DMS153 treated with DMSO at 0.1 percent for 48 hours (cell line): ENCODE measurements at regions not wholly inside any gene's neighbourhood (a gene's known extent, or its start where the extent isn't known, plus 50 kb on each side); places are given as distances from the start of the nearest gene placed in this dataset.
"Not testable (repeated sequence)": the region's sequence is repeated elsewhere in the genome, so short reads cannot be mapped to it uniquely, and the experiment has no call there.

Experiments used
- DNase-seq: peaks from one replicate; lab custom pipeline; 2025; ENCODE audit not compliant: unreplicated experiment; lab: John Stamatoyannopoulos, UW

DNA sequence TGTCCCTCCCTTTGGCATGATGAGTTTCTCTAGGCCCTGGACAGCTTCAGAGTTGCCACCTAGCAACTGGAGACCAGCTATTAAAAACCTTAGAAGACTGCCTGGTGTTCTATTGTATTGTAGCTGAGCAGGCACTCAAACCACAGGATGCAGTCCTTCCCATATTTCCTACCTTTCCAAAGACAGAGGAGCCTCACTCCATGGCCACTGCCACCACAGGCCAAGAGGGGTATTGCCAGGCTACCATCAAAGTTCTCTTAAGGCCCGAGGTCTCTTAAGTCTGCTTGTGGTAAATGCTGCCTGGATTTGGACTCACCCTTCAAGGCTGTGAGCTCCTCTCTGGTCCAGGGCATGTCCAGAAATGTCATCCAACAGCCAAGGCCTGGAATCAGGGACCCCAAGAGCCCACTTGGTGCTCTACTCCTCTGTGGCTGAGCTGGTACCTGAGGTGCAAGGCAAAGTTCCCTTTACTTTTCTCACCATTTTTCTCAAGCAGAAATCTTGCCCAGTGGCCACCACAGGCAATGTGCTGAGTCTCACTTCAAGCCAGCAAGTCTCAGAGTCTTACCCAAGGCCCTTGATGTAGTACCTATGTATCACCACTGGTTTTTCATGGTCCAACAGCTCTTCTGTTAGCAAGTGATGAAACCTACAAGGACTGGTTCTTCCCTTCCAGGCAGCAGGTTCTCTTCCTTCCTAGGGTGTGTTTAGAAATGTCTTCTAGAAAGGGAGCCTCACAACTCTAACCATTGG, 269.4 kb downstream of the AMY1C start:
- no peak for DNase-seq

DNA sequence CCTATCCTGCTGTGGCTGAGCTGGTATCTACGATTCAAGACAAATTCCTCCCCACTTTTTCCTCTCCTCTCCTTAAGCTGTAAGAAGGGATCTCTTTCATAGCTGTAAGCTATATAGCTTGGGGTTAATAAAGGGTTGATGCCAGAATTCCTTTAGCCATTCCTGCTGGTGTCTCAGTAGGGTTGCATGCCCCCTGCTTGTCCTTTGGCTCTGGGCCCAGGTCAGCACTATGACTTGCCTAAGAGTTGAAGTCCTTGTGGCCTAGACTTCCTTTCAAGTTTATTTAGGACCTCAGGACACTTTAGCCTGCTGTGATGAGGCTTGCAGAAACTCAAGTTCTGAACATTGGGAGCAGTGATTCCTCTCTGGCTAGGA, 270.0 kb downstream of the AMY1C start:
- no peak for DNase-seq

DNA sequence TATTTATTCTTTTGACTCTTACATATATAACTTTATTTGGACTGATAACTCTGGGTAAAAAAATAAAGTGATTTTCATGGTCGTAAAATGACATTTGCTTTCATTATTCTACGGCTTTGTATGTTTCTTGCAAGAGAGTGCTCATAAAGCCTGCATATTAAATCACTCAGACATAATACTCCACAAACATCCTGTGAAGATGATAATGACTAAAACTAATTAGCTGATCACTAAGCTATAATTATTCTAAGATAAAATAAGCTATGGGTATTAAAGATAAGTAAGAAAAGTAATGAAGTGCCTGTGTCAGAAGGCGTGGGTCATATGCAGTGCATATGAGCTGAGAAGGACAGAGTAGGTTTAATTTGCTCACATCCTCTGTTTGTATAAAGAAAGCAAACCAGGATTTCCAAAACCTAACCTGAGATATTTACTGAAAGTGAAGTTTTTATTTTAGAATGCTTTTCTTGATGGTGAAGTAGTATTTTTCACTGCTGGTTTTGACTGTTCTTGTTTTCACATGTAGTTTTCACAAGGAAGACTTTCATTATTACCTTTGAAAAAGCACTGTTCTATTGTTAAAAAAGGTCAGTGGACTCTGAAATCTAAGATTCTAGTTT, 278.8 kb downstream of the AMY1C start:
- no peak for DNase-seq

DNA sequence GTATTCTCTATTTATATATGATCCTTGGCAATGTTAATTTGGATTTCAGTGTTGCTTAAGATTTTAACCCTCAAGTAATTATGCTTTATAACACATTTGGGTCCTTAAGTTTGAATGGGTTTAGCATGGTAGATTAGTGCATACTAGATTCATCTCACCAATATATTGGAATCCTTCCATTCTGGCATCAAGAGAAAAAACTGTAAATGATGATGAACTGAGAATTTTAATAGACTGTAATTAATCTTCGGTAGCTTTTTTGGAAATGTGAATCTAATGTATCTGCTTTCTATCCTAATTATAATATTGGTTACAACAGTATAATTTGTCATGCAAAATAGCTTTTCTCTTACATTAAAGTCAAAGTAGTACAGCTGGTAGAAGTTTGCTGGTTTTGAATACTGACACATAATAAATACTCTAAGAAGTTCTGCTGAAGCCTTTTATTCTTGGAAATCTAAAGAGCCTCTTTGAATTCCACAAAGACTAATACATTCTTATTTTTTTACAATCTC, 279.8 kb downstream of the AMY1C start:
- DNase-seq, result no peak

DNA sequence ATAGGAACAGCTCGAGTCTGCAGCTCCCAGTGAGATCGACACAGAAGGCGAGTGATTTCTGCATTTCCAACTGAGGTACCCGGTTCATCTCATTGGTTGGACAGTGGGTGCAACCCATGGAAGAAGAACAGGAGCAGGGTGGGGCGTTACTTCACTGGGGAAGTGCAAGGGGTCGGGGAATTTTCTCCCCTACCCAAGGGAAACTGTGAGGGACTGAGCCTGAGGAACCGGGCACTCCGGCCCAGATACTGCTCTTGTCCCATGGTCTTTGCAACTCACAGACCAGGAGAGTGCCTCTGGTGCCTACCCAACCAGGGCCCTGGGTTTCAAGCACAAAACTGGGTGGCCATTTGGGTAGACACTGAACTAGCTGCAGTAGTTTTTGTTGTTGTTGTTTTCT, 307.1 kb downstream of the AMY1C start:
- DNase-seq, result no peak

DNA sequence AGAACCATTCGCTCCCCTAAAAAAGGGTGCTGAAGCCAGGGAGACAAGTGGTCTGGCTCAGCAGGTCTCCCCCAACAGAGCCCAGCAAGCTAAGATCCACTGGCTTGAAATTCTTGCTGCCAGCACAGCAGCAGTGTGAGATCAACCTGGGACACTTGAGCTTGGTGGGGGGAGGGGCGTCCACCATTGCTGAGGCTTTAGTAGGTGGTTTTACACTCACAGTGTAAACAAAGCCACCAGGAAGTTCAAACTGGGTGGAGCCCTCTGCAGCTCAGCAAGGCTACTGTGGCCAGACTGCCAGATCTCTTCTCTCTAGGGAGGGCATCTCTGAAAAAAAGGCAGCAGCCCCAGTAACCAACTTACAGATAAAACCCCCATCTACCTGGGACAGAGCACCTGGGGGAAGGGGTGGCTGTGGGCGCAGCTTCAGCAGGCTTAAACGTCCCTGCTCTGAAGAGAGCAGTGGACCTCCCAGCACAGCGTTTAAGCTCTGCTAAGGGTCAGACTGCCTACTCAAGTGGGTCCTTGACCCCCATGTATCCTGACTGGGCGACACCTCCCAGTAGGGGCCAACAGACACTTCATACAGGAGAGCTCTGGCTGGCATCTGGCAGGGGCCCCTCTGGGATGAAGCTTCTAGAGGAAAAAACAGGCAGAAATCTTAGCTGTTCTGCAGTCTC, 307.7 kb downstream of the AMY1C start:
- peak; percentile 47 for DNase-seq

DNA sequence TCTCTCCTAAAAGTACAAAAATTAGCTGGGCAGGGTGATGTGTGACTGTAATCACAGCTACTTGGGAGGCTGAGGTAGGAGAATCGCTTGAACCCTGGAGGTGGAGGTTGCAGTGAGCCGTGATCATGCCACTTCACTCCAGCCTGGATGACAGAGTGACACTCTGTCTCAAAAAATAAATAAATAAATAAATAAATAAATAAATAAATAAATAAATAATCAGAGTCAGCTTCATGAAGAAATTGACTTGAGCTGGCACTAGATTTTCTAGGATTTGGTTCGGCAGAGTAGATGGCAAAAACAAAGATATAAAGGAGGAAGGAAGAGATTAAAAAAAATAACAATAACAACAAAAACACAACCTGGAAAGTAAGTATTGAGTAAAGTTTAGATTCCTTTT, 311.9 kb downstream of the AMY1C start:
- DNase-seq, result not testable (repeated sequence)

DNA sequence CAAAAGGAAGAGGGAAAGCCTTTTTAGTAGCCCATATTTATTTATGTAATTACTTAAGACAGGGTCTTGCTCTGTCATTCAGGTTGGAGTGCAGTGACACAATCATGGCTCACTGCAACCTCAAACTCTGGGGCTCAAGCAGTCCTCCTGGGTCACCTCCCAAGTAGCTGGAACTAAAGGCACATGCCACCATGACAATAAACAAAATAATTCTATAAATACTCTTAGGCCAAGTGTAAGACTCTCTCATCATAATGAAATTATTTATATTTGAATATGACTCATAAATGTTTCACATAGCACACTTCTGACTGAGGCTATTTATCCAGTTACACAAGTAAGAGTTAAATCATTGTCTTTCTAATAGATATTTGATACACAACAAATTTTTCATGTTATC, 314.7 kb downstream of the AMY1C start:
- DNase-seq, result no peak

DNA sequence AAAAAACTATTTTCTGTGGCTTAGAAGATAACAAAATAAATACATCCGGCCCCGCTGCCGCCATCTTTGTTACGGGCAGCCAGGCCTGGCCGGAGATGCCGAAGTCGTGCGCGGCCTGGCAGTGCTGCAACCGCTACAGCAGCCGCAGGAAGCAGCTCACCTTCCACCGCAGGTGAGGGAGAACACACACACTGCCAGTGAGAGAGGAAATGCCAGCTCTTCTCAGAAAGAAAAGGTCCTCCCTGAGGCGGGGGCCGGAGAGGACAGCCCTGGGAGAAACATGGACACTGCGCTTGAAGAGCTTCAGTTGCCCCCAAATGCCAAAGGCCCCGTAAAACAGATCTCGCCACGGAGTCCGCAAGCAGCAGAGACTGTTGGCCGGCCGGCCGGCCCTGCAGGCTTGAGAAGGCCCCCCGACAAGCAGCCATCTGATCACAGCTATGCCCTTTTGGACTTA, 323.2 kb downstream of the AMY1C start:
- DNase-seq, result no peak

DNA sequence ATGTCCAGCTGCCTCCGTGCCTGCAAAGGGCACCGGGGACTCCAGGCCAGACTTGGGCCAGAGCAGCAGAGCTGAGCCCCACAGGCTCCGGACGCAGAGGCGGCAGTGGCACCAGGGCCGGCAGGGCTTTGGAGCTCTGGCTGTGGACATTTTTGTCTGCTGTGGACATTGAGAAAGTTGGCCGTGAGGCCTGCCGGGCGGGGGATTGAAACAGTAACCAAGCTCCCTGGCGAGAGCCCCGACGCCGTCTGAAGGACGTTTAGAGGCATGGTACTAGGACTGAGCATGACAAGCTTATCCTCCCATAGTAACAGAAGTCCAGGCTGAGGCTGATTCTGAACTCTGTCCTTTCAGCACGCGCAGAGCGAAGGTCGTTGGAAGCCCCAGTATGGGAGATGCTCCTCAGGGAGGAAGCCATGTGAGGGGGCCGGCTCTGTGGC, 323.8 kb downstream of the AMY1C start:
- DNase-seq, result no peak

DNA sequence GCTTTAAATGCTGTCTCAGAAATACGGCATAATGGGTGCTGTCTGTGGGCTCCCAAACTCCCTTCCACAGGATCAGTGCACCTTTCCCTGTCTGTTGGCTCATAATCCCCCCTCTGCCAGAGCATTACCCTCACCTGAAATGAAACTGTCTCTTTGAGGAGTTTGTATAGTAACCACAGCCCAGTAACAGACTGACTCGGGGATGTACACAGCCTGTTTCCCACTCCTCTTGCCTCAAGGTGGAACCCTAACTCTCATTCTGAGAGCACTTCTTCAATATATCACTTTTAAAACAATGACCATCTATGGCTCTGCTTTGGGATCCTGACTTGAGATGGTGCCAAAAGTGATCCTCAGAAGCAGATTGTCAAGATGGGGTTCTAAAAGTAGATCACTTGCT, 332.5 kb downstream of the AMY1C start:
- DNase-seq, result no peak

DNA sequence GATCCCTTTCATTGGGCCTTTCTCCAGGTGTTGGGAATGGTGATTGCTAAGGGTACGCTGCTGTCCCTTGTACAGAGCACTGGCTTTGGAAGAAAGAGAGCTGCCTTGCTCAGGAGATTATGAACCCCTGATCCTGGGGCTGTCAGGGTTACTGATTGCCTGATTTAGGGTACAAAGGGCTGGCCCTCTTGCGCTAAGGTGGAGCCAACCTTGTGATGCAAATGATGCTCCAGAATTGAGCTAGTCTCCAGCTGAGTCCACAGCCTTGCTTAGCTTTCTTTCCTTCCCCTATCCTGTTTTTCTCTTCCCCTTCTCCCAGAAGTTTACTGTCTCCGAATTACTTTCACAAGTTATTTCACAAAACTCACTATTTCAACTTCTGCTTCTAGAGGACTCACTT, 334.7 kb downstream of the AMY1C start:
- no peak for DNase-seq

DNA sequence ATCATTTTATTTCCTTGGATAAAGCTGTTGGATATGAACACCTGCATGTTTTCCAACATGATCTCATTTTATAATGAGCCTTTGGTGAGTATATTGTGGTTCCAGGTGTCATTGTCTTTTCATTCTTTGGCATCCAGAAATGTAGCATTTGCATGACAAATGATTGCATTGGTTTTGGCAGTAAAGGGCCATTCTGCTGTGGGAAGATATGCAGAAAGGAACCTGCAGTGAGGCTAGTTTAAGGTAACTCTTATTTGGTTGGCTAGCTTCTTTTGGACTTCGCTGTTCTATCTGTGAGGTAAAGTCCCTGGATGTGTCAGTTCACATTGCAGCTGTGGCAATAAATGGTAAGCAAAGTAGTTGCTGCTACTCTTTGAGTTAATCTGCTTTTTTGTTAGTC, 343.0 kb downstream of the AMY1C start:
- DNase-seq, result no peak

DNA sequence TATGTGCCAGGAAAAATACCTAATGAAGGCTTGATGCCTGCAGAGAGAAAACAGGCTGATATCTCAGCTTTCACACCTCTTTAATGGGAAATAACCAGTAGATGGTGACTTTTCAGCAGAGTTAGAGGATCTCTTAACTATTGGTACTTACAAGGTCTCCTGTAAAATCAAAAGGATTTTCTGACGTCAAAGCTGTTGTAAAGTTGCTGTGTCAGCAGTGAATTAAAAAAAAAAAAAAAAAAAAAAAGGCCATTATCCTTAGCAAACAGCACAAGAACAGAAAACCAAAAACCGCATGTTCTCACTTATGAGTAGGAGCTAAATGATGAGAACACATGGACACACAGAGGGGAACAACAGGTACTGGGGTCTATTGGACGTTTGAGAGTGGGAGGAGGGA, 349.1 kb downstream of the AMY1C start:
- no peak for DNase-seq

DNA sequence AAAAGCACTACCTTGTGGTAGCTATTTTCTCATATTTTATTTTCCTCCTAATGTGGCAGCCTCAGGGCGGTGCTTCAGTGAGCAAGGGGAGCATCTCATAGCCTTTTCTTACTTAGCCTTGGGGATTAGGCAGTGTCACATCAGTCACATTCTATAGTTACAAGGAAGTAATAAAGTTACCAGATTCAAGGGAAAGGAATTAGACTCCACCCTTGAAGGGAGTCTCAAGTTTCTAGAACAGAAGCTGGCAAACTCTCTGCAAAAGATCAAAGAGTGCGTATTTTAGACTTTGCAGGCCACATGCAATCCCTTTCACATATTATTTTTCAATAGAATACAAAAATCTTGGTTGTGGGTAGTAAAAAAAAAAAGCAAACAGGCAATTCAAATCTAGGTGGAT, 350.4 kb downstream of the AMY1C start:
- DNase-seq, result no peak

DNA sequence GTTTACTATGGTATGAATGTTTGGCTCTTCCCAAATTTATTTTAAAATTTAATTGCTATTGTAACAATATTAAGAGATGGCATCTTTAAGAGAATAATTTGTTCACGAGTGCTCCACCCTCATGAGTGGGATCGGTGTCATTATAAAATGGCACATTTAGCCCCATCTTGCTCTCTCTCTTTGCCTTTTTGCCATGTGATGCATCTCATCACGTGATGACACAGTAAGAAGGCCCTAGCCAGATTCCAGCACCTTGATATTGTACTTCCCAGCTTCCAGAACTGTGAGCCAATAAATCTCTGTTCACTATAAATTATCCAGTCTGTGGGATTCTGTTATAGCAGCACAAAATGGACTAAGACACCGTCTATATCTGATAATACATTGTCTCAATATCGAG, 355.8 kb downstream of the AMY1C start:
- no peak for DNase-seq

DNA sequence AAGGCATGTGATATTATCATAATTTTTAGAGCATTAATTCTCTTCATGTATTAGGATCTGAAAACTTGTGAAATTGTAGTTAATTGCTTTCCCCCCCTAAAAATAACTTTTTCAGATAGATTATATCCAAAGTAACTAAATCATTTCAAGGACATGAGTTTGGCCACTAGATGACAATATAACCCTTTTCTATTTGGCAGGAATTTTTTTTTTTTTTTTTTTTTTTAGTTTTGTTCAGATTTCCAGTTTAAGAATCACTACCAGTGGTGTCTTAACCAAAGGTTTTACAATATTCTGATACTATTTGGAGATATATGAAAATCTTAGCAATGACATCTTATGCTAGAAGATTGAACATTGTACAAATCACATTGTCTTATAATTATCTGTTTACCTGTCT, 370.8 kb downstream of the AMY1C start:
- DNase-seq, result no peak

DNA sequence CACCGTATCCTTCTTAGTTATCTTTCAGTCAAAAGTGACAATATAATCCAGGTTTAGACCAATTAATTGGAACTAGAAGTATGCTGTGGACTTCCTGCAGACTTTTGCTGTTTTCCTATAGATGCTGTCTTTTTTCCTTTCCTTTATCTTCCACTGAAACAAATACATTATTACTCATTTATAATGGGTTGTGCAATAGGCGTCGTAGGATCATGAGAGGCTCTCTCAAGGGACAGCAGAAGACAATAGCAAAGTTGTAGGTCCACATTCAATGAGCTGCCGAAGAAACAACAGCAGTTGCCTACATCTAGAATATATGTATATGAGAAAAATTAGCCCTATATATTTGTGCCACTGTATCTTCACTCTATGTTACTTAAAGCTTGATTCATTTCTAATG, 371.6 kb downstream of the AMY1C start:
- DNase-seq, result no peak

DNA sequence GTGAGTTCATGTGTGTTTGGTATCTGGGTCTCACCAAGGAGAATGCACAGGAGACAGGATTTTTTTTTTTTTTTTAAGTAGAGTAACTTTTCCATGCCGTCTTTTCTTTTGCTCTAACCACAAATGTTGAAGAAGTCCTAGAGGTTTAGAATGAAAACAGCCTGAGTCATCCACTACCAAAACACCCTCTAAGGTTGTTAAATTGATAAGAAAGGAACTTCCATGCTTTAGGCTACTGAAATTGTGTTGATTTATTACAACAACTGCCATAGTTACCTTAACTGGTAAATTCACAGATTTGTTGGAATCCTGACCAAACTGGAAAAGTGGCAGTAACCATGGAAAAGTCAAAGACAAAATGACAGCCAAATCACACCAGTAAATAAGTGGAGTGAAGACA, 375.6 kb downstream of the AMY1C start:
- no peak for DNase-seq

DNA sequence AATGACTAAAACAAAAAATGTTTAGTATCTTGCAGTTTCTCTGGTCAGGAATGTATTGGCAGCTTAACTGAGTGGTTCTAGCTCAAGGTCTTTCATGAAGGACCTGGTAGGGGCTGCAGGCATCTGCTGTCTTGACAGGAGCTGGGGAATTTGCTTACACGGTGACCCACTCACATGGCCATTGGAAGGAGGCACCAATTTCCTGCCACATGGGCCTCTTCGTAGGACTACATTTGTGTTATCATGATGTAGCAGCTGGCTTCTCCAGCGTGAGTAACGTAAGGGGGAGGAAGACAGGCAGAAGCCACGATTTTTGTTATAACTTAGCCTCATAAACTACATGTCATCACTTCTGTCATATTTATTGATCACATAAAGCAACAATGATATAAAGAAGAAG, 376.3 kb downstream of the AMY1C start:
- DNase-seq, result no peak

DNA sequence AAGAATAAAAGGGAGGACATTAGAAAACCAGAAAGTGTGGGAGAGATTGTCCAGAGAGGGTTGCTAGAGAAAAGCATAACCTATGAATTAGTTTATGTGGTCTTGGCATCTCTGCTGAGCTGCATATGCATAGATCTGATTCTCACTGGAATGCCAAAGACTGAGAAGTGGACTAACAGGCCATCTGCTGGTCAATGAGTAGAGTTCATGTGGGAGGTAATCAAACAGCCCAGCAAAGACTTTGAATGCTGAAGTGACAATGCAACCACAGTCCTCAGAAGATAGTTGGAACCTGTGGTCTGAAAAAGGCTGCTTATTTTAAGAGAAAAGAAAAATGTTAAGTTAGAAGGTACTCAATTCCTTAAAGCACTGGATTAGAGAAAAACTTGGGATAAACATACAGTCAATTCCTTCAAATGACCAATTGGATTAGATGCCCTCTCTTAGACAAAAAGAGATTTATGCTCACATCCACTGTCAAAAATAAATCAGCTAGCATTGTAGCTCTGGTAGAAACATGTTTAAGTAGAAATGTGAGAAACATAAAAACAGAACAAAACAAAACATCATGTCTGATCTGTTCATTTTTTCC, 382.8 kb downstream of the AMY1C start:
- peak; percentile 38 for DNase-seq

DNA sequence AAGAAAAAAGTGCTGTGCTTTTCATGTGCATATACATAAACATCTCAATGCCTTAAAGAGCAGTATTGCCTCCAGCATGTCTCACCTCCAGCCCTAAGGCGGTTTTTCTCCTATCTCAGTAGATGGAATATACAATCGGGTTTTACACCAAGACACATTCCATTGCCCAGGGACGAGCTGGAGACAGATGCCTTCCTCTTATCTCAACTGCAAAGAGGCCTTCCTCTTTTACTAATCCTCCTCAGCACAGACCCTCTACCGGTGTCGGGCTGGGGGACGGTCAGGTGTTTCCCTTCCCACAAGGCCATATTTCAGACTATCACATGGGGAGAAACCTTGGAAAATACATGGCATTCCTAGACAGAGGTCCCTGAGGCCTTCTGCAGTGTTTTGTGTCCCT, 385.3 kb downstream of the AMY1C start:
- not testable (repeated sequence) for DNase-seq
